ENCODE measurements at regions not wholly inside any gene's neighbourhood (a gene's known extent, or its start where the extent isn't known, plus 50 kb on each side); places are given as distances from the start of the nearest gene placed in this dataset.

- H3K4me3 Mint-ChIP-seq (ENCODE audit: low read depth) = no peak overlapping the region
- H3K4me1 Mint-ChIP-seq (ENCODE audit: low read depth) = peaks cover 2% of the 10 kb centered on the region
- DNase-seq (ENCODE audit: low spot score, unreplicated experiment) = no peak
- H3K27me3 Mint-ChIP-seq = no peaks in the 10 kb centered on the region
- no peak overlapping the region for H3K27ac Mint-ChIP-seq
- TF ChIP-seq, protein P1, sequence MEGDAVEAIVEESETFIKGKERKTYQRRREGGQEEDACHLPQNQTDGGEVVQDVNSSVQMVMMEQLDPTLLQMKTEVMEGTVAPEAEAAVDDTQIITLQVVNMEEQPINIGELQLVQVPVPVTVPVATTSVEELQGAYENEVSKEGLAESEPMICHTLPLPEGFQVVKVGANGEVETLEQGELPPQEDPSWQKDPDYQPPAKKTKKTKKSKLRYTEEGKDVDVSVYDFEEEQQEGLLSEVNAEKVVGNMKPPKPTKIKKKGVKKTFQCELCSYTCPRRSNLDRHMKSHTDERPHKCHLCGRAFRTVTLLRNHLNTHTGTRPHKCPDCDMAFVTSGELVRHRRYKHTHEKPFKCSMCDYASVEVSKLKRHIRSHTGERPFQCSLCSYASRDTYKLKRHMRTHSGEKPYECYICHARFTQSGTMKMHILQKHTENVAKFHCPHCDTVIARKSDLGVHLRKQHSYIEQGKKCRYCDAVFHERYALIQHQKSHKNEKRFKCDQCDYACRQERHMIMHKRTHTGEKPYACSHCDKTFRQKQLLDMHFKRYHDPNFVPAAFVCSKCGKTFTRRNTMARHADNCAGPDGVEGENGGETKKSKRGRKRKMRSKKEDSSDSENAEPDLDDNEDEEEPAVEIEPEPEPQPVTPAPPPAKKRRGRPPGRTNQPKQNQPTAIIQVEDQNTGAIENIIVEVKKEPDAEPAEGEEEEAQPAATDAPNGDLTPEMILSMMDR (IDR thresholded peaks at IDR 0.05; ENCODE audit: unreplicated experiment) = no peak
- peaks cover 13% of the 10 kb centered on the region for H3K9me3 Mint-ChIP-seq (ENCODE audit: low read depth)
- no peaks in the 10 kb centered on the region for H3K36me3 Mint-ChIP-seq (ENCODE audit: insufficient read depth)
These were observed 138.1 kb upstream of the THSD7A start for GRCh38 chr7:11970132-11970531.

GRCh38 chr7:11985376-11985775 is 153.4 kb upstream of the THSD7A start:
- H3K27me3 Mint-ChIP-seq = no peaks in the 10 kb centered on the region
- peaks cover 15% of the 10 kb centered on the region for H3K9me3 Mint-ChIP-seq (ENCODE audit: low read depth)
- TF ChIP-seq, protein P1 (IDR thresholded peaks at IDR 0.05; ENCODE audit: unreplicated experiment) = no peak
- H3K4me3 Mint-ChIP-seq (ENCODE audit: low read depth) = no peak overlapping the region
- DNase-seq (ENCODE audit: low spot score, unreplicated experiment) = no peak
- peaks cover 14% of the 10 kb centered on the region for H3K4me1 Mint-ChIP-seq (ENCODE audit: low read depth)
- peaks cover 1% of the 10 kb centered on the region for H3K36me3 Mint-ChIP-seq (ENCODE audit: insufficient read depth)
- no peak overlapping the region for H3K27ac Mint-ChIP-seq

- no peaks in the 10 kb centered on the region for H3K27me3 Mint-ChIP-seq
- H3K4me3 Mint-ChIP-seq (ENCODE audit: low read depth) = no peak overlapping the region
- peaks cover 15% of the 10 kb centered on the region for H3K9me3 Mint-ChIP-seq (ENCODE audit: low read depth)
- H3K27ac Mint-ChIP-seq = no peak overlapping the region
- peaks cover 14% of the 10 kb centered on the region for H3K4me1 Mint-ChIP-seq (ENCODE audit: low read depth)
- peaks cover 1% of the 10 kb centered on the region for H3K36me3 Mint-ChIP-seq (ENCODE audit: insufficient read depth)
- no peak for DNase-seq (ENCODE audit: low spot score, unreplicated experiment)
- TF ChIP-seq, protein P1 (IDR thresholded peaks at IDR 0.05; ENCODE audit: unreplicated experiment) = no peak
These were observed 154.0 kb upstream of the THSD7A start for GRCh38 chr7:11985971-11986370.

DNA sequence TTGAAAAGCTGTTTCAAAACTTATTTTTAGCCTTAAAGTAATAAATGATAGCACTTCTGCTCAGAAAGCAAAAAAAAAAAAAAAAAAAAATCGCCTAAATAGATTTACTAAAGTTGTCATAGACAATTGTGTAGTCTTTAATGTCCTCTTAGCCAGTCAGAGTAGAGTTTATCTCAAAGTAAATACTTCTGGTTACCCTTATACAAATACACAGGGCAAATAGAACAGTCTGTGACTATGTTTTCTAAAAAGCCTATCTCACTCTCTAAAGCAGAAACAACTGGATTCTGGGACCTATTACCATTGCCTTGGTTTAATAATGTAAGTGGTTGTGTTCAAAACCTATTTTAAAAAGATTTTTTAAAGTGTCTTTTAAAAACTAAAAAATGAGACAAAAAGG is 156.2 kb upstream of the THSD7A start:
- H3K36me3 Mint-ChIP-seq (ENCODE audit: insufficient read depth) = no peaks in the 10 kb centered on the region
- TF ChIP-seq, protein P1 (IDR thresholded peaks at IDR 0.05; ENCODE audit: unreplicated experiment) = no peak
- H3K27ac Mint-ChIP-seq = no peak overlapping the region

GRCh38 chr7:12002428-12002827 is 170.4 kb upstream of the THSD7A start:
- no peak for DNase-seq (ENCODE audit: low spot score, unreplicated experiment)
- Mint-ChIP-seq H3K27me3 (no peaks in the 10 kb centered on the region), H3K27ac (no peak overlapping the region), H3K4me3 (ENCODE audit: low read depth) (no peak overlapping the region), H3K9me3 (ENCODE audit: low read depth) (no peaks in the 10 kb centered on the region), H3K4me1 (ENCODE audit: low read depth) (peaks cover 2% of the 10 kb centered on the region), H3K36me3 (ENCODE audit: insufficient read depth) (no peaks in the 10 kb centered on the region)
- TF ChIP-seq, protein P1 (IDR thresholded peaks at IDR 0.05; ENCODE audit: unreplicated experiment) = no peak

More for the DNA sequence above, 156.2 kb upstream of the THSD7A start:
- no peaks in the 10 kb centered on the region for H3K27me3 Mint-ChIP-seq
- H3K4me1 Mint-ChIP-seq (ENCODE audit: low read depth) = peaks cover 14% of the 10 kb centered on the region
- no peak for DNase-seq (ENCODE audit: low spot score, unreplicated experiment)
- H3K4me3 Mint-ChIP-seq (ENCODE audit: low read depth) = no peak overlapping the region
- peaks cover 9% of the 10 kb centered on the region for H3K9me3 Mint-ChIP-seq (ENCODE audit: low read depth)
